ENCODE measurements at regions not wholly inside any gene's neighbourhood (a gene's known extent, or its start where the extent isn't known, plus 50 kb on each side); places are given as distances from the start of the nearest gene placed in this dataset.

DNA sequence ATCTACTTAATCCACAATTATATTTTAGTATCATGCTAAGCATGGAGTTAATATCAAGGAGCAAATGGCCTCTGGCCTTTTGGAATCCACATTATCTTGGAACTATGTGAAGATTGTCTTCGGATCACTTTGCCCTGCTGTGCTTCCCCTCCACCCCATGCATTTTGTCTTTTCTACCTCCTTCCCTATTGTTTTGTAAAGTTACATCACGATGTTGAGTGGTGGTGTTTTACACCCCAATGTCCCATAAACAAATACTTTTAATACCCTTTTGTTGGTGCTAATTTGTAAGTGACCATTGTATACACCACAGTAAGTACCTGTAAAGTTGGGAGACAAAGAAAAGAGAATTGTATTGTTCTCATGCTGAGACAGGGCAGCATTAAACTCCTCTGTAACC lies 258.4 kb upstream of the ZNF717 start:
- no peak for TF ChIP-seq POLR2AphosphoS5 (IDR thresholded peaks at IDR 0.05)
- TF ChIP-seq EP300 (IDR thresholded peaks at IDR 0.05) = no peak
- TF ChIP-seq POLR2A (IDR thresholded peaks at IDR 0.05; ENCODE audit: low read depth) = no peak
- TF ChIP-seq, protein P1, sequence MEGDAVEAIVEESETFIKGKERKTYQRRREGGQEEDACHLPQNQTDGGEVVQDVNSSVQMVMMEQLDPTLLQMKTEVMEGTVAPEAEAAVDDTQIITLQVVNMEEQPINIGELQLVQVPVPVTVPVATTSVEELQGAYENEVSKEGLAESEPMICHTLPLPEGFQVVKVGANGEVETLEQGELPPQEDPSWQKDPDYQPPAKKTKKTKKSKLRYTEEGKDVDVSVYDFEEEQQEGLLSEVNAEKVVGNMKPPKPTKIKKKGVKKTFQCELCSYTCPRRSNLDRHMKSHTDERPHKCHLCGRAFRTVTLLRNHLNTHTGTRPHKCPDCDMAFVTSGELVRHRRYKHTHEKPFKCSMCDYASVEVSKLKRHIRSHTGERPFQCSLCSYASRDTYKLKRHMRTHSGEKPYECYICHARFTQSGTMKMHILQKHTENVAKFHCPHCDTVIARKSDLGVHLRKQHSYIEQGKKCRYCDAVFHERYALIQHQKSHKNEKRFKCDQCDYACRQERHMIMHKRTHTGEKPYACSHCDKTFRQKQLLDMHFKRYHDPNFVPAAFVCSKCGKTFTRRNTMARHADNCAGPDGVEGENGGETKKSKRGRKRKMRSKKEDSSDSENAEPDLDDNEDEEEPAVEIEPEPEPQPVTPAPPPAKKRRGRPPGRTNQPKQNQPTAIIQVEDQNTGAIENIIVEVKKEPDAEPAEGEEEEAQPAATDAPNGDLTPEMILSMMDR (IDR thresholded peaks at IDR 0.05) = no peak
- H3K36me3 ChIP-seq = no peaks in the 10 kb centered on the region
- no peaks in the 10 kb centered on the region for H3K4me1 ChIP-seq
- H3K27ac ChIP-seq (replicated peaks in 1 of 4) = no peak overlapping the region
- intact Hi-C loops (cut with DNase I) = no loop called here
- no peaks in the 10 kb centered on the region for H3K27me3 ChIP-seq
- 79% methylated on average over 2 of the region's 2 CpGs for WGBS
- H3K9me3 ChIP-seq = no peaks in the 10 kb centered on the region
- no peak overlapping the region for H3K4me3 ChIP-seq
- no peak for DNase-seq (ENCODE audit: extremely low spot score)

DNA sequence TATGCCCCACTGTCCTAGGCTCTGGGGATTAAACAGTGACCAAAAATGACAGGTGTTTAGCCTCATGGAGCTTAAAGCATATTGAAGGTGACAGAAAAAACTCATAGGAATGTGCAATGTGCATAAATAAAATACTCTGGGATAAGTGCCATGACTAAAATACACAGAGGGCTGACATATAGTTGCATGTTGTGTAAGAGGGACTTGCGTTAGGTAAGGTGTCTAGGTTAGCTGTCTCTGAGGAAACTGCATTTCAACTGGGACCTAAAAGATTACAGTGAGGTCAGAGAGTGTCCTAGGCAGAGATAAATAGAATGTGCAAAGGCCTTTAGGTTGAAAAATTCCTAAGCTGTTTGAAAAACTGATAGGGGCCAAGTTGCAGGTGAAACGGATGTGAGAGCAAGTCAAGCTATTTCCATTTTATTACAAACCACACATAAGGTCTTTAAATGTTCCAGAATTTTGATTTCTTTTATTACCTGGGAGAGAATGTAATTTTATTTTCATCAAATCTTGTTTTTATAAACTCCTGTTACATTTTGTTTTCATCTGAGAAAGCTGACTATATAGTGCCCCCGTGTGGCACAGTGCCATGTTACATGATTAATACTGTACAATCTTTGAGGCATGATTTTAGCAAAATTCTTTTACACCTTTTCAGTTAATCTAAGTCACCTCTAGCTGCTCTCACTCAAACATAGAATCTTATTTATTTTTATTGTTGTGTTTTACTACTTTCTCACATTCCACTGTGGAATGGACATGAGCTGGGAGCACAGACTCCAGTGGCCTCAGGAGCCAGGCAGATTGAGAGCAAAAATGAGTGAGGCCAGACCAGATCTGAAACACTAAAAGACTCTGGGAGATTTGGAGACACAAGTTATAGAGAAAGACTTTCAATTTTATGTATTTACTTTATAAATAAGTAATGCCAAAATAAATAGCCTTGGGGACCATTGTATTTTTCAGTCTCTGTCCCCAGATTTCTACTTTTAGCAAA lies 259.6 kb upstream of the ZNF717 start:
- no peaks in the 10 kb centered on the region for H3K4me1 ChIP-seq
- no peaks in the 10 kb centered on the region for H3K27me3 ChIP-seq
- H3K9me3 ChIP-seq = no peaks in the 10 kb centered on the region
- intact Hi-C loops (cut with DNase I) = no loop called here
- TF ChIP-seq EP300 (IDR thresholded peaks at IDR 0.05) = no peak
- TF ChIP-seq POLR2AphosphoS5 (IDR thresholded peaks at IDR 0.05) = no peak
- TF ChIP-seq, protein P1 (IDR thresholded peaks at IDR 0.05) = peak; percentile 7 to 24 (median 20)
- TF ChIP-seq POLR2A (IDR thresholded peaks at IDR 0.05; ENCODE audit: low read depth) = no peak
- 48% methylated on average over 3 of the region's 3 CpGs for WGBS
- H3K4me3 ChIP-seq = no peak overlapping the region
- no peaks in the 10 kb centered on the region for H3K36me3 ChIP-seq
- no peak for DNase-seq (ENCODE audit: extremely low spot score)
- H3K27ac ChIP-seq (replicated peaks in 1 of 4) = no peak overlapping the region

DNA sequence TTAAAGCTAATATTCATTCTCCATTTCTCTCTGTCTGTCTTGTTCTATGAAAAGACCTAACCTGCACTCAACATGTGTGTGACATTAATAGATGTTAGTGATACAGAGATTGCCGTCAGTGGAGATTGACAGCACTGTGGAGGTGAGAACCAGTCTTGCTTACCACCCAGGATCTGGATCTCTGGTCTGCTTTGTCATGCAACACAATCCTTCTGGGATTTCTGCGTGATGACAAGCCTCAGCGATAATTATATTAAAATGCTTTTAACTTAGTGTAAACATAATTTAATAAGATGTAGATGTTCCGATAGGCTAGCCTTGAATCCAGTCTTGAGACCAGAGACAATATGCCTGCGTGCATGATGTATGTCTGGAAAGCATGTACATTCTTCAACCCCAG lies 262.0 kb upstream of the ZNF717 start:
- no peaks in the 10 kb centered on the region for H3K9me3 ChIP-seq
- no peaks in the 10 kb centered on the region for H3K4me1 ChIP-seq
- H3K27ac ChIP-seq (replicated peaks in 1 of 4) = no peak overlapping the region
- H3K36me3 ChIP-seq = no peaks in the 10 kb centered on the region
- no peak for DNase-seq (ENCODE audit: extremely low spot score)
- TF ChIP-seq POLR2AphosphoS5 (IDR thresholded peaks at IDR 0.05) (no peak), EP300 (IDR thresholded peaks at IDR 0.05) (no peak), POLR2A (IDR thresholded peaks at IDR 0.05; ENCODE audit: low read depth) (no peak)
- TF ChIP-seq, protein P1 (IDR thresholded peaks at IDR 0.05) = no peak
- intact Hi-C loops (cut with DNase I) = no loop called here
- no peaks in the 10 kb centered on the region for H3K27me3 ChIP-seq
- WGBS = 97% methylated on average over 5 of the region's 5 CpGs
- H3K4me3 ChIP-seq = no peak overlapping the region

DNA sequence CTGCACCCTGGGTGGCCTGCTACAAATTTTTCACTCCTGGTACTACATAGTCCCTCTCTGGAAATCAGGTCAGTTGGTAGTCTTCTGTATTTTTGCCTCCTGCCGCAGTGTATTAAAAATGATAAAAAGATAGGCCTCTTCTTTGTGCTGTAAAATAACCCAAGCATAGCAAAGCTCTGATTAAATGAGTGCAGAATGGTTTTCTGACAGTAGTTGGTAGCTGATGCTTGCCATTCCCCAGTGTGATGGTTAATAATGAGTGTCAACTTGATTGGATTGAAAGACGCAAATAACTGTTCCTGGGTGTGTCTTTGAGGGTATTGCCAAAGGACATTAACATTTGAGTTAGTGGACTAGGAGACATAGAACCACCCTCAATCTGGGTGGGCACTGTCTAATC lies 264.4 kb upstream of the ZNF717 start:
- intact Hi-C loops (cut with DNase I) = no loop called here
- TF ChIP-seq, protein P1 (IDR thresholded peaks at IDR 0.05) = no peak
- 77% methylated on average over 2 of the region's 2 CpGs for WGBS

More for the DNA sequence above, 264.4 kb upstream of the ZNF717 start:
- no peak for DNase-seq (ENCODE audit: extremely low spot score)
- H3K4me3 ChIP-seq = no peak overlapping the region
- H3K4me1 ChIP-seq = no peaks in the 10 kb centered on the region
- H3K27ac ChIP-seq (replicated peaks in 1 of 4) = no peak overlapping the region
- H3K9me3 ChIP-seq = no peaks in the 10 kb centered on the region
- no peaks in the 10 kb centered on the region for H3K27me3 ChIP-seq
- no peaks in the 10 kb centered on the region for H3K36me3 ChIP-seq

All from esophagus muscularis mucosa (tissue), 4 donors.